Bone marrow (tissue), 2 donors: ENCODE measurements at regions not wholly inside any gene's neighbourhood (a gene's known extent, or its start where the extent isn't known, plus 50 kb on each side); places are given as distances from the start of the nearest gene placed in this dataset.
A peak's percentile ranks its signal among the peaks of the same experiment; 100 is the strongest.

Experiments
- DNase-seq, 2 donors: peaks; one replicate each; lab custom pipeline; 2025; lab: John Stamatoyannopoulos, UW

DNA sequence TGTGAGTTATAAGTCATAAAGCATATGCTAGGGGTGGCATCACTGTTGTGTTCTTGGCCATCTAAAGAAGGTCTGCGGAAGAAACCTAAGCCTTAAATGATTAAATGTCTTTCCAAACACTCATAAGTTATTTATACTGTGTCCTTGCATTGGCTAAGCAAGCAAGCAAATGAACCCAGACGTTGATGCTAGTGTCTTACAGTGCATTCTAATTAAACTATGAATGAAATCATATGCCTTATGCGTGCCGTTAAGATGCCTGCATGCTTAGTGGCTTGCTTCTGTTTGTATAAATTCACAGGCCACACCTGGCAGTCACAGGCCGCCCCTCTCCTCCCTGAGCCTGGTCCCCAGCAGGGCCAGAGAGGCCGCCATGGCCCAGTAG is 49.9 kb downstream of the RIN2 start:
- DNase-seq: no peak

DNA sequence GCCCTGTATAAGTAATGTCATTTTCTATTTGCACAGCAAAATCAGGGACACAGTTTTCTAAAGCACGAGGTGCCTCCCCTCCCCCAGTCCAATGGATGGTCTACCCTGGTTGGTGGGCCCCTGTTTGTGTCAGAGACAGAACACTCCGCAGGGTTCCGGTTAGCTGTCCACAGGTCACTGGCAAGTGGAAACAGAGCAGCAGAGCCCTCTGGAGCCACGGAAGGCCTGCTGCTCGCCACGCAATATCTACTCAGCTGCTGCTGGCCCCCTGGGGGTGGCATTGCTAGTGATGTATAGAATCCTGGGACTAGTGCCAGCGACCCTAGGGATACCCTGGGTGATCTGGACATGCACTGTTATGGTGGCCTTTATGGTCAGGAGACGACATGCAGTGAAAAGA is 50.4 kb downstream of the RIN2 start:
- no peak for DNase-seq

DNA sequence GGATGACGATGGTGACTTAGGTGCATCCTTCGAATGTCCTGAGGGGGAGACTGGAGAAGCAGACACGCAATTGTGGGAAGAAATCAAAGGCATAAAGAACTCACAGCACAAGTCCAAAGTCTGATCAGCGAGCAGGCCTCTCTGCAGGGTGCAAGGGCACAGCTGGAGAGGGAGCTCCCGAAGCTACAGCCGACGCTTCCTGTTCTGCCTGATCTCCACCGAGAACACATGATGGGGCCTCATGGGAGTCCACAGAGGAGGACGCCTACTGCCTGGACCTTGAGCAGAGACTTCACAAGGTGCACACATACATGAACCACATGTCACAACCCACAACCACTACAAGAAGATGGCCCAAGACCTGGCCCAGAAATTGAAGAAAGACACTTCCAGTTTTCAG is 51.4 kb downstream of the RIN2 start:
- DNase-seq: no peak

DNA sequence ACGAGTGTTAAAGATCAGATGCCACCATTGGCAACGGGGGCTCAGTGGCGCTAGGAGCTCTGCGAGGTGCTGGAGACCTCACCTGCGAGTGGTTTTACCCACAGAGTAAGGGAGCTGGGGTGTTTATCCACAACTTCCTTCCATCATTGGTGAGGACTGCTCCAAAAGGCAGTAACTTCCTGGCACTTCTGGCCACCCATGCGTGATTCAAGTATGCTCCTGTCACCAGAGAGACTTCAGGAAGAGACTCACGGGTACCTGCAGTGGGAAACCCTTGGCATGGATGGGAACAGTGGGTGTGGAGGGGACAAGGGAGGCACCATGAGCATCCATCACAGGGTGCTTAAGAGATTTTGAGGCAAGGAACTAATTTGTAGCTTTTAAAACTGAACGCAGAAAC is 53.2 kb downstream of the RIN2 start:
- DNase-seq: no peak

DNA sequence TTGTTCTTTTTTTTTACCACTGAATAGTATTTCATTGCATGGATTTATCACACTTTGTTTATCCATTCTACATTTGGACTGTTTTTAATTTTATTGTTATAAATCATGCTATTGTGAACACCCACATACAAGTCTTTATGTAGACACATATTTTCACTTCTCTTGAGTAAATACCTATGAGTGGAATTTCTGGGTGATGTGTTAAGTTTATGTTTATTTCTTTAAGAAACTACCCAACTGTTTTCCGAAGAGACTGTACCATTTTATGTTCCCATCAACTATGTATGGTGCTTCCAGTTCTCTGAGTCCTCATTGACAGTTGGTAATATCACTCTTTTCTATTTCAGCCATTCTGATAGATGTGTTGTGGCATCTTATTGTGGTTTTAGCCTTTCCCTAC is 54.0 kb downstream of the RIN2 start:
- DNase-seq: no peak

DNA sequence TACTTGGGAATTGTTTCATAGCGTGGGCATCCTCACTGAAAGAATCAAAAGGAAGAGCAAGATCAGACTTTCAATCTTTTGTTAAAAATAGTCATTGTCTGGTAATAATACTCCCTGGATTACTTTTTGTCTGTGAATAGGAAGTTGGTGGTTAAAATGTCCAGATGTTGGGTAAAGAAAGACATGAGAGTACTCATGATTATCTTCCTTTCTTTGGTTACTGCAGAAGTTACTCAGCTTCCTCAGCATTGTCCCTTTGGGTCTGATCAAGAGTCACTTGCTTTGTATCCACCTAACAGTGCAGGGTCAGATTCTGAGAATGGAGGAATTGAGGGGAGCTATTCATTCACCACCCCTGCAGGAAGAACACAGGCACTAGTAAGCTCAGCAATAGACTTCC is 54.6 kb downstream of the RIN2 start:
- DNase-seq: no peak

DNA sequence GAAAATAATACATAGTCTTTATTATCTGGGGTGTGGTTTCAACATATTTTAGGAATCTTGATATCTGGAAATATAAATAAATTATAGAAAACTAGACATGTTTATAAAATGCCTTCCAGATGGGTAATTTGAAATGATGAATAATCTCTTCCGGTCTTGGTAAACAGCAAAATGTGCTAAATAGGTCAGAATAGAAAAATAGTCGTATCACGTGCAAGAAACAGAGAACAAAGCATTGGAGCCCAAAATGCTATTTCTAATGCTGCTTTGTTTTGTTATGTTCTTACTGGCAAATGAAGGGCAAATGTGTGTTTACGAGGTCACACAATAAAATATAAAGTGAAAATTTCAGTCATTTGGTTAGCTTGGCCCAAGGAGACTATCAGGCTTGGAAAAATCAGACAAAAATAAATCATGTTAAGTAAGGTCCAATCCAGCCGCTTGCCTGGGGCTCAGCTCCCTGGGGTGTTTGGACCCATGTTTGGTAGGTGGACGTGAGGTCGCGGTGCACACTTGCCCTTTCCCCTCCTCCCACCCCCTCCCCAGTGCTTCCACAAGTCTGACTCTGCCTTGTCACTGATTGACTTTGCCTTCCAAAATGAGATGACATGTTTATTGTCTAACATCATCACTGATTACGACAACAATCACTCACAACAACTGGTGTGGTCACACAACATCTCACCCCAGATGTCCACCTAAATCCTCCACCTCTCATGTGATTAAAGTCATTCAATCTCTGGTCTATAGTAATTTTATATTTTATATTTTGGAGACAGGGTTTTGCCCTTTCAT is 56.0 kb downstream of the RIN2 start:
- no peak for DNase-seq

DNA sequence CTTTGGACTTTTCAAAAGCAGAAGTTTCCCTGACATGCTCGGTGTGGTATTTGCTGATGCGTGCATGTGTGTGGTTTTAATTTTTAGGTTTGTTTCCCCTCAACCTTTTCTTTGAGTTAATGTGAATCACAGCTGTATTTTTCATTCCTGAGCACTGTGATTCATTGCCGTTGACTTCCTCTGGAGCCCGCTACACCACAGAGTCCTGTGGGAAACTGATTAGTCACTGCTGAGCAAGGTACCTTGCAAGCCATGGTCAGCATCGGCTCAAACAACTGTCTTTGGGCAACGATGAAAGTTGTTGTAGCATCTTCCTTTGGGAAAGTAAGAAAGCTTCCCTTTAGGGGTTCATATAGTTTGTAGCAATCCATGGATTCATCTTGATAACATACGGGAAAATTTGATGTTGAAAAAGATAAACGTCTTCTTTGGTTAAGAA is 57.5 kb downstream of the RIN2 start:
- DNase-seq: peak in 1 of 2 donors; percentile 18

DNA sequence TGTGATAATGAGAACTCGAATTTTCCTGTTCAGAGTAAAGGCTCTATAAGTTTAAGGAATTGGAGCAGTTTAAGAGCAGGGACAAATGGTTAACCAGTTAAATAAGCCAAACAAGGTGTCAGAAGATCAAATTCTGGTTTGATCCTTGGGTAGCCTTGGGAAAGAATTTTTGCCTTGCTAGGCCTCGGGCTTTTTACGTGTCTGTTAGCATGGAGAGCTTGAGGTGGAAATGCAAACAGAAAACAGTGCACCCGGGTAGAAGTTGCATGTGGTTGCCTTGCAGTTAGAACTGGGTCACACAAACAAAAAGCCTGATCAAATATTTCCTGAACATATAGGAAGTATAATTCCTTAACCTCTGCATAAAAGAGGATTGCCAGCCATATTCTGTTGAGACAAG is 58.3 kb downstream of the RIN2 start:
- DNase-seq: no peak

DNA sequence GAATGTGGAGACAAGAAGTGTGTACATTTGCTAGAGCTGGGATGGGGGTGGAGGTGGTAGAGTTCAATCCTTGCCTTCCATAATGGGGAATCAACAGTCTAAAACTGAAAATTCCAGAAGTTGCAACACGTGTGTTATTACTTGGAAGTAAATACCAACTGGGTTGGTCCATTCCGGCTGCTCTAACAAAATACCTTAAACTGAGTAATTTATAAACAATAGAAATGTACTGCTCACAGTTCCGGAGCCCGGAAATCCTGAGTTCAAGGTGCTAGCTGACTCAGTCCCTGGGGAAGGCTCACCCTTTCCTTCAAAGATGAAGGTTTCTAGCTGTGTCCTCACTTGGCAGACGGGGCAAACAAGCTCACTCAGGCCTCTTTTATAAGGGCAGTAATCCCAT is 59.0 kb downstream of the RIN2 start:
- no peak for DNase-seq

DNA sequence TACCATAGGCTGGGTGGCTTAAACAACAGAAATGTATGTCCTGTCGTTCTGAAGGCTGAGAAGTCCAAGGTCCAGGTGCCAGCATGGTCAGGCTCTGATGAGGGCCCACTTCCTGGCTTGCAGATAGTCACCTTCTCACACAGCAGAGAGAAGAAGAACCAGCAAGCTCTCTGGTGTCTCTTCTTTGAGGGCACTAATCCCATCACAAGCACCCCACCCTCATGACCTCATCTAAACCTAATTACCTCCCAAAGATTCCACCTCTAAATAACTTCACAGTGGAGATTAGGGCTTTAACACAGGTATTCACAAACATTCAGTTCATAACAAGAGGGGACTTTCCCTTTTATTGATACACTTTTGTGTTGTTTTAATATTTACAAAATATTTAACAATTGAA is 61.1 kb downstream of the RIN2 start:
- DNase-seq: no peak

DNA sequence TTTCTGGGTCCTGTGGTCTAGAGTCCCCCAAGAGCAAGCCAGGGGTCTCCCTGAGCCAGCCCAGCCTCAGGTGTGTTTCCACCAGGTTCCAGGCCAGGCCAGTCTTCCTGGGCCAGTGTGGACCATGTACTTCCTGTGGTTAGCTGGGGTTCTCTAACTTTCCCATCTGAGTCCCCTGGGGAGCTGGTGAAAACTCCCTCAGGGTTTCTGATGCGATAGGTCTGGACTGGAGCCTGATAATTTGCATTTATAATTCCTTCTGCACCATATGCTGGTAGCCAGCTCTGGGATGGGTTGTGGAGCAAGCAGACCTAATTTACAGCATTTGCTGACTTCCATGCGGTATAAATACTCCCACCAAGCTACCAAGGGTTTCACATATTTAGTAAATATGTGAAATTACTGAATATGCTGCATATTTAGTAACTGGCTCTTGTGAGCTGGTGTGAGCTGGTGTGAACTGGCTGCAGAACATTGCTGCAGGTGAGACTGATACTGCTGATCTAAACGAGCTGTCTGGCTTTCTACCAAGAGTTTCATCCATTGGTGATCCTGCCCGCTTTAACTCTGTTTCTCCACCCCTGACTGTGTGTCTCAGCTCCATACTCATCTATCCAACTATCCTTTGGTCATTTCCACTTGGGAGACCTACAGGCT is 62.6 kb downstream of the RIN2 start:
- DNase-seq: no peak

DNA sequence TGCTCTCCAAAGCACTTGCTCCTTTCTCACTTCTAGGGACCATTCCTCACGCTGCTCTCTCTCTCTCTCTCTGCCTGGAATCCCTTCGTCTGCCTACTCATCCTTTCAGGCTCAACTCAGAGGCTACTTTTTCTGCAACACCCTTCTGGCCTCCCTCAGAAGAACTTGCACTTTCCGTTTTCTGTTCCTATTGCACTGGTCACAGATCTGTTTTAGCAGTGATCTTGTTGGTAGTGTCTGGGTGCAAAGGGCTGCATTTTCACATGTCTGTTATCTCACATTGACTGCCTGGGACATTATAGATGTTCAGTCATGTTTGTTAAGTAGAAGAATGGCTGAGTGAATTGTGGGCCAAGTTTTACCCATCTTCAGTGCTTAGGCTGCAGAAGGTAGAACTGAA is 63.5 kb downstream of the RIN2 start:
- no peak for DNase-seq

DNA sequence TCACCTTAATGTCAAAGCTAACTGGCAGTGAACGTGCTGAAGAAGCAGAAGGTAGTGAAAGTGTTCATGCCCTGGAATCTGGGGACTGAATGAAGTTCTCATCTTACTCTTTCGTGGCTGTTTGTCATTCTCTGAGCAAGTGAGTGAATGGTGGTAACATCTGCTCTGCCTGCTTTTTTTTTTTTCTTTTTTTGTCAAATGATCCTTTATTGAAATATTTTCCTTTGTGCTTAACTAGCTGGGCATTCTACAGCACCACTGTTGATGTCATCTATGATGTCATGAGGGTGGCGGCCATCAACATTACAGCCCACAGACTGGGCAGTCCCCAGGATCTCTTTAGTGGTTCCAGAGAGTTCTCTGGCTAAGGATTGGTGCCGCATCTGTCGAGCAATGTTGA is 65.2 kb downstream of the RIN2 start:
- DNase-seq: no peak

DNA sequence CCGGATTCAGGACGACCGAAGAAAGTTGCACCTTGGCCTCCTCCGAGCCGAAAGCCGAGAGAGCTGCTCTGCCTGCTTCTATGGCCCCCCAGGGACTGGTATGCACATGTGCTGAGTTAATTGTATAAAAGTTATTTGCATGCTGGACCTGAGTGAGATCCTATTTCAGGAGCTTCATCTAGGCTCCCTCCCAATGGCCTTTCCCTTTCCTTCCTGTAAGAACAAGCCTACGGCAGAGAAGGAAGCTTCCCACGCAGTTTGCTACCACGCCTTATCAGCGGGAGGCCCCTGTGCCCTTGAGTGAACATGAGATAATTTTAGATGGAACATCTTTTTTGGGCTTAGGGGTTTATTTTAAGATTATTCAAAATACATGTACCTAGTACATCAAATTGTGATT is 65.9 kb downstream of the RIN2 start:
- no peak for DNase-seq

DNA sequence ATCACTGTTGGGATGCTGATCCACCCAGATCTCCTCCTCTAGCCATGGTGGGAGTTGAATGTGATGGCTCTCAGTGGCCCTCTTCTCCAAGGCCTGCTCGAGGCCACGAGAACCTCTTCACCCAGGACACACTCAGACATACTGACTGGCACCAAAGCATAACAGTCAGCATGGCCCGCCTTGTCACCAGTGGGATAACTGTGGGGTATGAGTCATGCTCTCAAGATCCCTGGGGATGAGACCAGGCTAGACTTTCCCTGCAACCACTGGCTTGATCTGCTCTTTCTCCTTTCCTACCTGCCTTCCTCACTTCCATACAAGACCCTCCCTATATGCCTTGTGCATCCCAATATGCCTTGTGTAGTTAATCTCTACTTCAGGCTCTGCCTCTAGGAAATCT is 66.8 kb downstream of the RIN2 start:
- no peak for DNase-seq

DNA sequence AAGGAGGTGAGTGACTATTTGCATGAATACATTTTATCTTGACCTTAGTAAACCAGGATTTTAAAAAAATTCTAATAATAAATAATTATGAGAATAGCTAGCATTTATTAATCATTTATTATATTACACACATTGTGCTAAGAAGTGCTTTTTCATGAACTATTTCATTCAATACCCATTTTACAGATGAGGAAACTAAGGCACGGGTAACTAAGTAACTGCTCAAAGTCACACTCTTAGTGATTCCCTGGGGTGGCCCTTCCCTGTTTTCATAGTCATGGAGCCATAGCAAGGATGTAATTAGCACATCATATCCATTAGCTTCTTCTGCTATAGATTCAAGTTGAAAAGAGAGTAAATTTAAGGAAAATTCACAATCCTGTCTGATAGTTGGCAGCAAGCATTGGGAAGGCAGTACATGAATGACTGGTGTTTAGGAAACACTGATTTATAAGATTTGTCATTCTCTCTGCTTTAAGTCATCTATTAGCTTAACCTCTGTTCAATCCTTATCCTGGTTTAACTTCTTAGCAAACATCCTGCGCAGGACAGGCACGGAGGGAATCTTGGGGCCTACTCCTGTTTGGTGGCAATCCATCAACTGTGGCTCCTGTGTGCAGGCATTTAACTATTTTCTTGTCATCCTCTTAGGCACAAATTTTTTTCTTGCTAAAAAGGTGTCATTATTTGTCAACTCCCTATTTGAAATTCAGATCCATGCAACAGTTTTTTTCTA is 68.3 kb downstream of the RIN2 start:
- no peak for DNase-seq

DNA sequence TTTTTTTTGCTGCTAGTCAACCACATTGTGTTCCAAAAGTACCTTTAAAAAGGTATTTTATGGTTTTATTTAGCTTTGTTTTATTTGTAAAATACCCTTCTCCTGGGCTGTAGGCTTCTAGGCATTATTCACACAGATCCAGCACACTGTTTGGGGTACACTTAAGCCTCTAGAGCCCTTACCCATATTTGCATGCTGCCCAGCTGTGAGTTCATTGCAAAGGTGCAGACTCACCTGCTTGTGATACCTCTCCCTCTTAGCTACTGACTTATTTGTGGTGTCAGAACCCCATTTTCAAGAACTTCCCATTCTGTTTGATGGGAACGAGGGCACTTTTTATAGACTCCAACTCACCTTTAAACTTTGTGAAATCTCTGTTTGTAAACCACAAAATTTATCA is 69.8 kb downstream of the RIN2 start:
- no peak for DNase-seq

DNA sequence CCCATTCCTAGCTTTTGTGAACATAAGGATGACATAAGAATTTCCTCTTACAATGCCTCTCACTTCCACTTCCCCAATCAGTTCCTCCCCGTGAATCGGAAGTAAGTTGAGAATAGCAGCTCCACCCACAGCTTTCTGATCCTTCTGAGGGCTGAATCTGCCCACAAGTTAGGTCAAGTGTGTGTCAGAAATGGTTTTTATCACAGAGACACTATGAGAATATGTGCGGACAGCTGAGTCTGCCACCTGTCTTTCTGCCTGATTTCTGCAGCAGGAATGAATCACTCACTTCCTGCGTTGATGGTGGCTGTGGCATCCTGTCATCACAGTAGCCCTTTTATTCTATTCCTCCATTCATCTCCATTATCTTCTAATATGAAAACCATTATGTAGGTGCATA is 70.2 kb downstream of the RIN2 start:
- DNase-seq: no peak

DNA sequence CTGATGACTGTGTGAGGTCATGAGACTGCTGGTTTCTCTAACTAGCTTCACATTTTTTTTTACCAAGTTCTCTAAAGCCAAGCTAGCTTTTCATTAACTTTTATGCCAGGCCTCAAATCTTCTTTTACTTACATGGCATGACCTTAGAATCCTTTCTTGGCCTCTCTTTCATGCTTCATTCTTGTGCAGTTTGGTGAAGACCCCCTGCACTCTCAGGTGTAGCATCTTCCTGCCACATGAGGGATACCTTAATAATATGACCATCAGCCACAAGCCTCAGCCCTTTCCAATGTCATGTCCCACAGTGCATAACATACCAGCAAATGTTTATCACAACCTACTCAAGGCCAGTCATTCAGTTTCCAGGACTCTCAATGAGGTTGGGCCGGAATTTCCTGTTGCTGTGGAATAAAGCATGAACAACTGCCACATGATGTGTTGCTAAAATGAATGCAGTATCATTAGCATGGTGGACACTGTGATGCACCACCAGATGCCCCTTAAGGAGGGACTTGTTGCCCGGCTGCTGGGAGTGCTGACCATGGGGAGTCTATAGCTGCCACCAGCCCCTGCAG is 72.2 kb downstream of the RIN2 start:
- DNase-seq: no peak

DNA sequence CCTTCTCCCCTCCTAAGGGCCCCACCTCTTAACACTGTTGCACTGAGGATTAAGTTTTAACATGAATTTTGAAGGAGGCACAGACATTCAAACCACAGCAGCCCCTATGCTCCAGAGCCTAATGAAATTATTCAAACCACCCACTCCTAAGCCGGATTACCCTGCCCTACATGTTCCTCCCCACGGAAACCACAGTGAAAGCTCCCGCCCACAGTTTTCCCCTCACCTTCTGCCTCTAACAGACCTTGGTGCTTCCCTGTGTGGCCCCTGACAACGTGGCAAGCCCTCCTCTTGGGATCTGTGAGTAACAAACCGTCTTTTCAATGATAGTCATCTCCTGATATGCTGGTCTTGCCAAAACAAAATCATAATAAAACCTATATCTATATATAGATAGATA is 74.8 kb downstream of the RIN2 start:
- no peak for DNase-seq

DNA sequence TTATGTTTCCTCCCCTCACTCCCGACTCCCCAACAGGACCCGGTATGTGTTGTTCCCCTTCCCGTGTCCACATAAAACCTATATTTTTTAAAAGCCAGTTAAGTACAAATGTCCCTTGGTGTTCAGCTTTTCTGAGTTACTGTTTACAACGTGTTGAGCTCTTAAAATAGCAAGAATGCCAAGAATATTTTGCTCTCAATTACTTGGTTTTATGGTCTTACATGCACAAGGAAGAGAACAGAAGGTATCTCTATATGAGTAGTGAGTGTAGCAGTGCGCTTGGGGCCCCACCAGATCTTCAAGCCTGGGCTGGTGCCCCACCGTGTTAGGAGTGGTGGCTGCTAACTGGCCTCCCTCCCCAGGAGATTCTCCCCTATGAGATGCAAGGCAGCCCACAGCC is 75.3 kb downstream of the RIN2 start:
- no peak for DNase-seq

DNA sequence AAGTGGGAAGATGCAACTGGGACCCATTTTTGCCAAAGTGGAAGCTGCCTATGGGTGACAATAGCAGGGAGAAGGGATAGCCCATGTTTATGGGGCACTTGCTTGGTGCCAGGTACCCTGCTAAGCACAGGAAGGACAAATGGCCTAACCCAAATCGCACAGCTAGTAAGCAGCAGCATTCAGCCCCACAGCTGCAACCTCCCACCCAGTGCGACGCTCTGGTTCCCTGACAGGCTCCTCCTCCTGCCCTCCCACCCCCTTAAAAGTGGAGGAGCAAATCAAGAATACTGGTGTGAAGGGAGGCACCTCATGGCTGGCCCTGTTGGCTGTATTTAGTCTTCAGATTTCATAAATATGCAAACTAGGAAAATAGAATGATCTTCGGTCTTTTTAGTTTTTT is 76.2 kb downstream of the RIN2 start:
- no peak for DNase-seq
